Mesenchymal stem cell (in vitro differentiated cells and primary cell): ENCODE measurements at regions not wholly inside any gene's neighbourhood (a gene's known extent, or its start where the extent isn't known, plus 50 kb on each side); places are given as distances from the start of the nearest gene placed in this dataset.

Experiments used
- DNase-seq: peaks from one replicate; pipeline ENCODE4 v3.0.0-alpha.2; 2013
- H2AFZ ChIP-seq: one replicate; pipeline ENCODE4 v1.6.1; 2013; ENCODE audit warnings: low read depth, mild to moderate bottlenecking, control low read depth, inconsistent platforms, low read length, moderate library complexity
- H2AK5ac ChIP-seq: 2 replicates; pipeline ENCODE4 v1.6.1; 2013; ENCODE audit warnings: low read length, moderate library complexity, mild to moderate bottlenecking, inconsistent platforms; ENCODE audit not compliant: severe bottlenecking
- H2BK120ac ChIP-seq: one replicate; pipeline ENCODE4 v1.6.1; 2013; ENCODE audit warnings: low read depth, mild to moderate bottlenecking, inconsistent platforms, low read length, moderate library complexity
- H2BK12ac ChIP-seq, 2 experiments: one replicate each; pipeline ENCODE4 v1.6.1; 2013; ENCODE audit warnings: inconsistent platforms in 2 of 2, low read length in 2 of 2, mild to moderate bottlenecking in 2 of 2, moderate library complexity in 2 of 2, control low read depth in 1 of 2
- H2BK15ac ChIP-seq: one replicate; pipeline ENCODE4 v1.6.1; 2013; ENCODE audit warnings: mild to moderate bottlenecking, low read depth, inconsistent platforms; ENCODE audit not compliant: poor library complexity, severe bottlenecking
- H2BK5ac ChIP-seq: 2 replicates; pipeline ENCODE4 v1.6.1; 2013; ENCODE audit warnings: low read depth, mild to moderate bottlenecking, low read length, control low read depth, inconsistent platforms; ENCODE audit not compliant: poor library complexity, severe bottlenecking
- H3K14ac ChIP-seq, 2 experiments: one replicate each; pipeline ENCODE4 v1.6.1; 2013; ENCODE audit warnings: inconsistent platforms in 2 of 2, low read length in 2 of 2, control low read depth in 1 of 2, mild to moderate bottlenecking in 1 of 2, moderate library complexity in 1 of 2
- H3K18ac ChIP-seq, 2 experiments: one replicate each; pipeline ENCODE4 v1.6.1; 2013; ENCODE audit warnings: inconsistent platforms in 2 of 2, low read length in 2 of 2, control low read depth in 1 of 2, low read depth in 1 of 2, mild to moderate bottlenecking in 1 of 2
- H3K23ac ChIP-seq, 2 experiments: one replicate each; pipeline ENCODE4 v1.6.1; 2013; ENCODE audit warnings: inconsistent platforms in 2 of 2, low read length in 2 of 2, mild to moderate bottlenecking in 2 of 2, moderate library complexity in 2 of 2, control low read depth in 1 of 2
- H3K27ac ChIP-seq: 2 replicates; pipeline ENCODE4 v1.5.1; 2013; ENCODE audit warnings: mild to moderate bottlenecking, moderate library complexity, low read length, control low read depth, inconsistent platforms; ENCODE audit not compliant: poor library complexity, severe bottlenecking
- H3K27me3 ChIP-seq, 2 experiments: 2 replicates each; pipeline versions ENCODE4 v1.6.1 to v1.7.0; 2013; ENCODE audit warnings: low read length in 2 of 2, mild to moderate bottlenecking in 2 of 2, moderate library complexity in 2 of 2, control low read depth in 1 of 2, inconsistent platforms in 1 of 2; ENCODE audit not compliant: control insufficient read depth in 1 of 2, insufficient read depth in 1 of 2
- H3K36me3 ChIP-seq, 2 experiments: 2 replicates each; pipeline versions ENCODE4 v1.6.1 to v1.7.0; 2013; ENCODE audit warnings: low read length in 2 of 2, control low read depth in 1 of 2, inconsistent platforms in 1 of 2, low read depth in 1 of 2, mild to moderate bottlenecking in 1 of 2; ENCODE audit not compliant: insufficient read depth in 2 of 2, control insufficient read depth in 1 of 2
- H3K4ac ChIP-seq, 2 experiments: one replicate each; pipeline ENCODE4 v1.6.1; 2013; ENCODE audit warnings: inconsistent platforms in 2 of 2, low read length in 2 of 2, mild to moderate bottlenecking in 2 of 2, moderate library complexity in 2 of 2, control low read depth in 1 of 2, low read depth in 1 of 2
- H3K4me1 ChIP-seq: 2 replicates; pipeline ENCODE4 v1.6.1; 2013; ENCODE audit warnings: low read depth, low read length, control low read depth; ENCODE audit not compliant: control insufficient read depth, insufficient read depth
- H3K4me2 ChIP-seq: 2 replicates; pipeline ENCODE4 v1.6.1; 2013; ENCODE audit warnings: low read length, mild to moderate bottlenecking, inconsistent platforms; ENCODE audit not compliant: poor library complexity, severe bottlenecking
- H3K4me3 ChIP-seq, 2 experiments: 2 replicates each; pipeline versions ENCODE4 v1.5.1 to v1.7.0; 2013; ENCODE audit warnings: low read length in 2 of 2, mild to moderate bottlenecking in 2 of 2, control low read depth in 1 of 2, low read depth in 1 of 2; ENCODE audit not compliant: insufficient read depth in 1 of 2
- H3K79me1 ChIP-seq: replicated peaks from 2 replicates; pipeline ENCODE4 v1.6.1; 2013; ENCODE audit warnings: mild to moderate bottlenecking, control low read depth, low read length, inconsistent platforms; ENCODE audit not compliant: poor library complexity, severe bottlenecking
- H3K9ac ChIP-seq: 2 replicates; pipeline ENCODE4 v1.7.0; 2013; ENCODE audit warnings: mild to moderate bottlenecking, low read length, moderate library complexity
- H3K9me3 ChIP-seq: 2 replicates; pipeline ENCODE4 v1.7.0; 2013; ENCODE audit warnings: mild to moderate bottlenecking, low read length; ENCODE audit not compliant: control insufficient read depth
- H4K8ac ChIP-seq: one replicate; pipeline ENCODE4 v1.6.1; 2013; ENCODE audit warnings: inconsistent platforms, mild to moderate bottlenecking, low read length, moderate library complexity
- H4K91ac ChIP-seq: one replicate; pipeline ENCODE4 v1.6.1; 2013; ENCODE audit warnings: mild to moderate bottlenecking, low read length, inconsistent platforms
- WGBS: methylation state at CpG from one replicate; pipeline ENCODE4 v1.1.7; 2013; ENCODE audit warnings: mixed read lengths; 5-methylcytosine and 5-hydroxymethylcytosine counted together

GRCh38 chr17:77318021-77318420 lies 177.3 kb downstream of the SEC14L1 start:
- H3K14ac ChIP-seq: peak overlapping the region in 1 of 2 experiments; percentile 44
- DNase-seq: no peak
- peak overlapping the region; percentile 72 for H4K91ac ChIP-seq
- peak overlapping the region; percentile 100 for H3K9ac ChIP-seq
- no peaks in the 10 kb centered on the region for H3K27me3 ChIP-seq
- peak overlapping the region; percentile 71 for H2BK15ac ChIP-seq
- H3K18ac ChIP-seq: peak overlapping the region; percentile 23 to 93
- peak overlapping the region; percentile 56 for H2BK120ac ChIP-seq
- no peaks in the 10 kb centered on the region for H3K9me3 ChIP-seq
- H4K8ac ChIP-seq: peak overlapping the region; percentile 76
- H3K79me1 ChIP-seq: peaks cover 6% of the 10 kb centered on the region
- H3K4ac ChIP-seq: peak overlapping the region in 1 of 2 experiments; percentile 92
- no peak overlapping the region for H3K27ac ChIP-seq
- H3K4me2 ChIP-seq: no peak overlapping the region
- no peak overlapping the region for H3K4me3 ChIP-seq
- H3K23ac ChIP-seq: peak overlapping the region in 1 of 2 experiments; percentile 30
- H3K4me1 ChIP-seq: peaks cover 71% of the 10 kb centered on the region
- no peak overlapping the region for H2BK5ac ChIP-seq
- no peak overlapping the region for H2AFZ ChIP-seq
- H2BK12ac ChIP-seq: peak overlapping the region; percentile 22 to 99
- H2AK5ac ChIP-seq: peak overlapping the region; percentile 72
- peaks cover 0 to 15% of the 10 kb centered on the region in 2 experiments for H3K36me3 ChIP-seq
- whole genome bisulfite sequencing: 97% methylated on average over 6 of the region's 7 CpGs

DNA sequence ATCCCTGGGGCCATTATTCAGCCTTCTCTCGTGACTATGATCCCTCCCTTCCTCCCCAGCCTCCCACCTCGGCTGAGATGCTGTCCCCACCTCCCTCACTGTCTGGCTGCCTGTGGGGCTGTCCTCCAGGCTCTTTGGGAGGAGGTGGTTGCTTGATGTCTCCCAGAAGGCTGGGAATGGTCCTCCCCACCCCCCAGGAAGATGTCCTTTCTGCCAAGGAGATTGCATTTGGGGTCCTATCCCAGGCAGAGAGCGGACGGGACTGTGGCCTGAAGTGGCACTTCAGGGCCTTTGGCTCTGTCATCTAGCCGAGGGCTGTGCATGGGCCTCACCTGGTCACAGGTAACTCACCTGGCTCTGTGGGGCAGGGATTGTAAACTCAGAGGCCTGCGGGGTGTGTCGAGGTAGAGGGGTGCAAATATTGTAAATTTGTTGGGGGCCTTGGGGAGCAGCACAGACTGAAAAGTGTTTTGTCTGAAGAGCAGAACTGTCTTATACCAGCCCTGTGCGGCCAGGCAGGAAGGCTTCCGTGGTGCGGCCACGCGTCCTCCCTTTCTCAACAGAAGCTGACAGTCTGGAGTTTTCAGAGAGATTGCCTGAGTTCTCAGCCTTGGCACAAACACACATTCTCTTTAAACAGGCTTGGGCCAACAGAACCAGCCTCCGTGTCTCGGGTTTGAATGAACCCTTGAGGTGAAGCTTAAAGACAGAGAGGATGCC lies 177.9 kb downstream of the SEC14L1 start:
- no peak overlapping the region for H2AFZ ChIP-seq
- WGBS: 64% methylated on average over 14 of the region's 14 CpGs
- no peak overlapping the region for H3K23ac ChIP-seq
- peaks cover 71% of the 10 kb centered on the region for H3K4me1 ChIP-seq
- H3K18ac ChIP-seq: peak overlapping the region; percentile 93 to 96
- no peaks in the 10 kb centered on the region for H3K9me3 ChIP-seq
- peak overlapping the region; percentile 22 to 99 for H2BK12ac ChIP-seq
- H4K91ac ChIP-seq: peak overlapping the region; percentile 98
- peak overlapping the region in 1 of 2 experiments; percentile 3 for H3K14ac ChIP-seq
- H2BK15ac ChIP-seq: peak overlapping the region; percentile 71
- H2AK5ac ChIP-seq: peak overlapping the region; percentile 72
- peaks cover 6% of the 10 kb centered on the region for H3K79me1 ChIP-seq
- H4K8ac ChIP-seq: peak overlapping the region; percentile 94
- H2BK5ac ChIP-seq: peak overlapping the region; percentile 45
- H3K36me3 ChIP-seq: peaks cover 0 to 15% of the 10 kb centered on the region in 2 experiments
- peak overlapping the region in 1 of 2 experiments; percentile 98 for H3K4me3 ChIP-seq
- no peaks in the 10 kb centered on the region for H3K27me3 ChIP-seq
- peak overlapping the region; percentile 77 for H3K27ac ChIP-seq
- peak overlapping the region; percentile 60 for H3K4me2 ChIP-seq
- DNase-seq: peak; percentile 72
- H3K9ac ChIP-seq: peak overlapping the region; percentile 100
- peak overlapping the region; percentile 99 for H2BK120ac ChIP-seq
- H3K4ac ChIP-seq: peak overlapping the region; percentile 92 to 96

DNA sequence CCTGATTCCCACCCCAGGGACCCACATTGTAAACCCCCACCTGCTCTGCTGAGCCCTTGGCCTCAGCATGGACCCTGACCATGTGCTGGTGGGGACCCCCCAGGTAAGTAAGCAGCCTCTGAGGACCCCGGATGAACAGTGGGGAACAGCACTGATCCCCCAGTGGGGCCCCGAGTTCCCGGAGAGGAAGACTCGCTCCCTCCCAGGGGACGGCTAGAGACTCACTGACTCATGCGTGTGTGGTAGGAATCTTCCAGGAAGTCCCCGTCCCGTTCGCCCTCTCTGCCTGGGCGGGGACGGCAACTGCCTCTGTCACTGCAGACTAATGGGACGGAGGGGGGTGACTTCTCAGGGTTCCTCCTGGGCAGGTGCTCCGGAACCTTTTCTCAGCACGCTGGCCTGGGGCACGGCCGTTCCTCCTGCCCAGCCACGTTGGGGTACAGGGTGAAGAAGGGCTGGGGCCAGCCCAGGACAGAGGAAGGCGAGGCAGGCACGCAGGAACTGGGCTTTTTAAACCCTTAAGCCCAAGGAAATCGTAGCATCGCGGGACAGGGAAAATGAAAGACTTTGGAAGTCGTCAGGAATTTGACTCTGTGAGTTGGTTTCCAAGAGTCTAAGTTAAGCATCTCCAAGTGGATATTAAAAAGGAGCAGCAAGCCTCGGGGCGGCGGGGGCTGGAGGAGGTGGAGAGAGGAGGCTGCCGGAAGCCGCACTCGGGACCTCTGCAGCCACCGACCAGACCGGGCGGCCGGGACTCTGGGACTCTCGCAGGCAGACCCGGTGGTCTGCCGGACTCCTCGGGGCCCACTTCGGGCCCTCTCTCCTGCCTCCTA lies 178.7 kb downstream of the SEC14L1 start:
- peak overlapping the region; percentile 98 for H4K91ac ChIP-seq
- peak; percentile 98 for DNase-seq
- H3K36me3 ChIP-seq: peaks cover 0 to 14% of the 10 kb centered on the region in 2 experiments
- no peaks in the 10 kb centered on the region for H3K9me3 ChIP-seq
- no peak overlapping the region for H2AFZ ChIP-seq
- no peak overlapping the region for H3K23ac ChIP-seq
- H3K4me3 ChIP-seq: peak overlapping the region; percentile 29 to 98
- peak overlapping the region; percentile 53 for H2AK5ac ChIP-seq
- 10% methylated on average over 36 of the region's 38 CpGs for WGBS
- peaks cover 5% of the 10 kb centered on the region for H3K79me1 ChIP-seq
- H3K4ac ChIP-seq: peak overlapping the region; percentile 98
- peaks cover 73% of the 10 kb centered on the region for H3K4me1 ChIP-seq
- H4K8ac ChIP-seq: peak overlapping the region; percentile 94
- H3K9ac ChIP-seq: peak overlapping the region; percentile 100
- H3K27ac ChIP-seq: peak overlapping the region; percentile 77
- peak overlapping the region; percentile 91 to 99 for H2BK12ac ChIP-seq
- H3K4me2 ChIP-seq: peak overlapping the region; percentile 60
- H3K14ac ChIP-seq: peak overlapping the region; percentile 26 to 50
- H3K27me3 ChIP-seq: no peaks in the 10 kb centered on the region
- peak overlapping the region; percentile 99 for H2BK120ac ChIP-seq
- H3K18ac ChIP-seq: peak overlapping the region; percentile 96 to 97
- H2BK15ac ChIP-seq: peak overlapping the region; percentile 96
- peak overlapping the region; percentile 45 for H2BK5ac ChIP-seq
